ENCODE measurements at regions not wholly inside any gene's neighbourhood (a gene's known extent, or its start where the extent isn't known, plus 50 kb on each side); places are given as distances from the start of the nearest gene placed in this dataset.

DNA sequence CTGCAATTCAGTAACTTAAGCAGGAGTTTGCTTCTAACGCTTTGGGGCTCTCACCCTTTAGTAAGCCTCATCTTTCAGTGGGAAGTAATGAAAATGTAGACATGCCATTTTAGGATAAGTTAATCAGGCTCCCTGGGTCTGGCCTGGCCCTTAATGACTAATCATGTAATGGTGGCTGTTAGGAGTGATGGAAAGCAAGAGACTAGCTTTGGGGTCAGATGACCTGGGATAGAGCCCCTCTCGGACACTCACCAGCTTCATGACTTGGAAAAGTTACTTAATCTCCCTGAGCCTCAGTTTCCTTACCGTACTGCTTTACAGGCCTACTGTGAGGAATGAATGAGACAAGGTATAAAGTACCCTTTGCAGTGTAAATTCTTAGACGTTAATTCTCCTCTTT lies 194.4 kb downstream of the LPIN1 start:
- Histone ChIP-seq H3K27ac (no peak overlapping the region), H3K36me3 (no peaks in the 10 kb centered on the region), H3K27me3 (no peaks in the 10 kb centered on the region), H3K9me3 (ENCODE audit: low read depth) (no peaks in the 10 kb centered on the region), H3K4me1 (ENCODE audit: low read depth) (no peaks in the 10 kb centered on the region), H3K4me3 (no peak overlapping the region)
- no peak for DNase-seq (ENCODE audit: low read depth in 1 of 2, low spot score in 1 of 2)
- TF ChIP-seq, protein P1, sequence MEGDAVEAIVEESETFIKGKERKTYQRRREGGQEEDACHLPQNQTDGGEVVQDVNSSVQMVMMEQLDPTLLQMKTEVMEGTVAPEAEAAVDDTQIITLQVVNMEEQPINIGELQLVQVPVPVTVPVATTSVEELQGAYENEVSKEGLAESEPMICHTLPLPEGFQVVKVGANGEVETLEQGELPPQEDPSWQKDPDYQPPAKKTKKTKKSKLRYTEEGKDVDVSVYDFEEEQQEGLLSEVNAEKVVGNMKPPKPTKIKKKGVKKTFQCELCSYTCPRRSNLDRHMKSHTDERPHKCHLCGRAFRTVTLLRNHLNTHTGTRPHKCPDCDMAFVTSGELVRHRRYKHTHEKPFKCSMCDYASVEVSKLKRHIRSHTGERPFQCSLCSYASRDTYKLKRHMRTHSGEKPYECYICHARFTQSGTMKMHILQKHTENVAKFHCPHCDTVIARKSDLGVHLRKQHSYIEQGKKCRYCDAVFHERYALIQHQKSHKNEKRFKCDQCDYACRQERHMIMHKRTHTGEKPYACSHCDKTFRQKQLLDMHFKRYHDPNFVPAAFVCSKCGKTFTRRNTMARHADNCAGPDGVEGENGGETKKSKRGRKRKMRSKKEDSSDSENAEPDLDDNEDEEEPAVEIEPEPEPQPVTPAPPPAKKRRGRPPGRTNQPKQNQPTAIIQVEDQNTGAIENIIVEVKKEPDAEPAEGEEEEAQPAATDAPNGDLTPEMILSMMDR (IDR thresholded peaks at IDR 0.05; ENCODE audit: low read depth, low read length) = no peak

DNA sequence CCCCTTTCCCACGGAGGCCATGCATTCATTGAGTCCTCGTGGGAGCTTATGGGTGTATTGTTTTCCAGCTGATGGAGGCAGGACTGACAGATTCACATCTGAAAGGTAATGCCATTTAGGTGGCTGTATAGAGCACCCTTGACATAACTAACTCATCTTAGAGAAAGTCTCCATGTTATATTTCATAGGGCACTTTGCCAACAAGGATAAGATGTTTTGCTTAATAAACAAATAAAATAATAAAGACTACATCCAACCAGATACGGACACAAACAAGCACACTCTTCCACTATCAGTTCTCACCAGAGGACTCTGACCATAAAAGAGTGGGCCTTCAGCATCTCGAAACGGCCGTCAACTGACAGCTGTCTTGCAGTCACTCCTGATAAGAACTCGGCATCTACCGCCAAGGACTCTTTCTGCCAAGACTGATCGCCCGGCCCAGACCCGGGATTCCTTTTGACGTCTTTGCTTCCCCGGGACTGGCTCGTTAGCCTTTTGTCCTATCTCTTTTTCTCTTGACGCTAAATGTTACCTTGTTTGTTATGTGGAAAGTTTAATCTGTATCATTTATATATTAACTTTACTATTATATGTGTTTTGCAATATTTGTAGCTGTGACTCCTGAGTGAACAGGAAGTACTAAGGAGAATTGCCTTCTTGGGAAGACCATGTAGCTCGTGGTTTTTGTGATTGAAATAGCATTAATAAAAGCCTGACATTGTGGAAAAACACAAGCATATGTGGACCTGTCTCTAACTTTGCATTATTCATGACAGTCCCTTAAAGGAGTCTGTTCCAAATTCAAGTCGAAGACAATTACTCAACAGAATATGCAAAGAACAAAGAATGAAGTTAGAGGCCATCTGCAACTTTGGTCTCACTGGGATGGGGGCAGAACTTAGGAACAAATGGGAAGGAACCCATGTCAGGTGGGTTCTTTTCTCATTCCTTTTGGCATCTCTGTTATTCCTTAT lies 195.1 kb downstream of the LPIN1 start:
- TF ChIP-seq, protein P1 (IDR thresholded peaks at IDR 0.05; ENCODE audit: low read depth, low read length) = no peak
- Histone ChIP-seq H3K36me3 (no peaks in the 10 kb centered on the region), H3K27me3 (no peaks in the 10 kb centered on the region), H3K9me3 (ENCODE audit: low read depth) (no peaks in the 10 kb centered on the region), H3K27ac (no peak overlapping the region), H3K4me3 (no peak overlapping the region), H3K4me1 (ENCODE audit: low read depth) (no peaks in the 10 kb centered on the region)
- peak in 1 of 2 donors; percentile 16 for DNase-seq (ENCODE audit: low read depth in 1 of 2, low spot score in 1 of 2)

DNA sequence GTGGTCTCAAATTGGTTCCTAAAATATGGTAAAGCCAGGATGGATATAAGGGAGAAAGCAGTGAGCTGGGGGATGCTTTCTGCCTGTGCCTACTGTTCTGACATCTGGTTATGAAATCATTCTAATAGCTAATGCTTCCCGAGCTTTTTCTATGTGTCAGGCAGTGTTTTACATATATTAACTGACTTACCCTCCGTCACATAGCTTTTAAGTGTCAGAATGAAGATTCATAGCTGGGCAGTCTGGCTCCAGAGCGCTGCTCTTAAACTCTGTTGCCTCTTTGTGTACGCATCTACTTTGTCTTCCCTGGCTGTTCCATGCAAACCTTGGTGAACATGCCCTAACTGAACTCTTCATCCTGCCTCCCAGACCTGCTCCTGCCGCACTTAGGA lies 195.7 kb downstream of the LPIN1 start:
- TF ChIP-seq, protein P1 (IDR thresholded peaks at IDR 0.05; ENCODE audit: low read depth, low read length) = no peak
- Histone ChIP-seq H3K4me1 (ENCODE audit: low read depth) (no peaks in the 10 kb centered on the region), H3K27me3 (no peaks in the 10 kb centered on the region), H3K36me3 (no peaks in the 10 kb centered on the region), H3K9me3 (ENCODE audit: low read depth) (no peaks in the 10 kb centered on the region), H3K27ac (no peak overlapping the region), H3K4me3 (no peak overlapping the region)
- DNase-seq (ENCODE audit: low read depth in 1 of 2, low spot score in 1 of 2) = no peak

DNA sequence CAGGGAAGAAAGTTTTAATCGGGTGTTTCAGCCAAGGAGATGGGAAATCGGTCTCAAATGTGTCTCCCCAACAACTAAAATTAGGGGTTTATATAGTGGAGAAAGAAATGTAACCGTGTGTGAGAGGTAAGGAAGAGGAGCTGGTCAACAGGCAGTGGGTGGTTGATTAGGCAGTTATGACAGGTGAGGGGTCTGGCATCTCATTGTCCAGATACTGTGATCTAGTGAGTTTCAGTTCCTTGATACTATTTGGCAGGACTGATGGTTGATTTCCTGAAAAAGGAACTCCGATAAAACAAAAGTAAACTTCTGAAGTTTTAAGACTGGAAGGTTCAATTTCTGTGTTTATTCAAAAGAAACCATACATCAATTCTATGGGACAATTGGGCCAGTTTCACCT lies 197.9 kb downstream of the LPIN1 start:
- Histone ChIP-seq H3K9me3 (ENCODE audit: low read depth) (no peaks in the 10 kb centered on the region), H3K27ac (no peak overlapping the region), H3K4me1 (ENCODE audit: low read depth) (no peaks in the 10 kb centered on the region), H3K36me3 (no peaks in the 10 kb centered on the region), H3K4me3 (no peak overlapping the region), H3K27me3 (no peaks in the 10 kb centered on the region)
- no peak for DNase-seq (ENCODE audit: low read depth in 1 of 2, low spot score in 1 of 2)
- TF ChIP-seq, protein P1 (IDR thresholded peaks at IDR 0.05; ENCODE audit: low read depth, low read length) = no peak

DNA sequence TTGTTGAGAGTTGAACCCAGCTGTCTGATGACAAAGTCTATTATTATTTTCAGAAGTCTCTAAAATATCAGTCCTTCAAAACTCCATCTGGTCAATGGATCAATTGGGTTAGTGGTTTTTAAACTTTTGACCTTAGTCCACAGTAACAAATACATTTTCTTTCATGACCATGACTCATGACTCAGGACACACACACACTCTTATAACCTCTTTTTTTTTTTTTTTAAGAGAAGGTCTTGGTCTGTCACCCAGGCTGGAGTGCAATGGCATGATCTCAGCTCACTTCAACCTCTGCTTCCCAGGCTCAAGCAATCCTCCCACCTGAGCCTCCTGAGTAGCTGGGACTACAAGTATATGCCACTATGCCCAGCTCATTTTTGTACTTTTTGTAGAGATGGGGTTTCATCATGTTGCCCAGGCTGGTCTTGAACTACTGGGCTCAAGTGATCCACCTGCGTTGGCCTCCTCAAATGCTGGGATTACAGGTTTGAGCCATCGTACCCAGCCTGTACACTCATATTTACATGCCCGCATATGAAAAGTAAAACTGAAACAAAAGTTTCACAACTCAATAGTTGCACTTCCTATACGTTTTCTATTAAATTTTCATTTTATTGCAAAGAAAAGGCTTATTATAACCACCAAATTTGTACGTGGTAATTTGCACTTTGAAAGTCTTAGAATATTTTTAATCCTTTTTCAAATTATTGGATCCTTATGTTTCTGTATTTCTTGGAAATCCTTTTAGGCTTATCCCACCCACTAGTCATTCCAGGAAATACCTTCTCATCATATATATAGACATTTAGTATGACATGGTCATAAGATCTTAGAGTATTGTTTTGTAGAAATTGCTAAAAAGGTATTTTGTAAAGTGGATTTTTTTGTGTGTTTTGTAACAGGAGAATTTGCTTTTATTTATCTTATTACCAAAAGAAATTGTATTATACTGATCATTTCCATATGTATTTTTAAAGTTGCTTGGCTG lies 199.0 kb downstream of the LPIN1 start:
- Histone ChIP-seq H3K4me3 (no peak overlapping the region), H3K27ac (no peak overlapping the region), H3K9me3 (ENCODE audit: low read depth) (no peaks in the 10 kb centered on the region), H3K27me3 (no peaks in the 10 kb centered on the region), H3K4me1 (ENCODE audit: low read depth) (no peaks in the 10 kb centered on the region), H3K36me3 (no peaks in the 10 kb centered on the region)
- DNase-seq (ENCODE audit: low read depth in 1 of 2, low spot score in 1 of 2) = no peak
- TF ChIP-seq, protein P1 (IDR thresholded peaks at IDR 0.05; ENCODE audit: low read depth, low read length) = no peak

Data from cardiac muscle cell (in vitro differentiated cells and primary cell).